ENCODE measurements at regions not wholly inside any gene's neighbourhood (a gene's known extent, or its start where the extent isn't known, plus 50 kb on each side); places are given as distances from the start of the nearest gene placed in this dataset.

- TF ChIP-seq ZNF710 (CRISPR knock-in tag; IDR thresholded peaks at IDR 0.05; ENCODE audit: borderline replicate concordance), result peak; percentile 26; the same call in 1 of the 2 replicates
- peak; percentile 14; the same call in 1 of the 2 replicates for TF ChIP-seq CREM (IDR thresholded peaks at IDR 0.05)
- TF ChIP-seq CREM (CRISPR knock-in tag; IDR thresholded peaks at IDR 0.05), result no peak
- no peak for TF ChIP-seq SMC3 (IDR thresholded peaks at IDR 0.05; ENCODE audit: low read length)
- TF ChIP-seq SMAD3 (CRISPR knock-in tag; IDR thresholded peaks at IDR 0.05), result 0 out of 2 replicates have a peak, but pooled peaks have one; percentile 43
- TF ChIP-seq E2F2 (CRISPR knock-in tag; IDR thresholded peaks at IDR 0.05; ENCODE audit: borderline replicate concordance), result no peak
- TF ChIP-seq ZNF530 (CRISPR knock-in tag; IDR thresholded peaks at IDR 0.05; ENCODE audit: low read depth), result no peak
- no peak for TF ChIP-seq ZNF503 (CRISPR knock-in tag; IDR thresholded peaks at IDR 0.05)
- TF ChIP-seq FOSL2 (CRISPR knock-in tag; IDR thresholded peaks at IDR 0.05), result no peak
- TF ChIP-seq SNAPC4 (CRISPR knock-in tag; IDR thresholded peaks at IDR 0.05), result no peak
- no peak for TF ChIP-seq CEBPG (CRISPR knock-in tag; IDR thresholded peaks at IDR 0.05)
- TF ChIP-seq MEIS2 (CRISPR knock-in tag; IDR thresholded peaks at IDR 0.05), result no peak
- TF ChIP-seq FOXO4 (CRISPR knock-in tag; conservative IDR thresholded peaks at IDR 0.05), result no peak
- TF ChIP-seq JUNB (CRISPR knock-in tag; IDR thresholded peaks at IDR 0.05; ENCODE audit: borderline replicate concordance), result no peak
- no peak for TF ChIP-seq SALL2 (CRISPR knock-in tag; IDR thresholded peaks at IDR 0.05)
- no peak for TF ChIP-seq ZNF703 (CRISPR knock-in tag; IDR thresholded peaks at IDR 0.05; ENCODE audit: borderline replicate concordance)
- TF ChIP-seq TFDP1 (CRISPR knock-in tag; IDR thresholded peaks at IDR 0.05; ENCODE audit: borderline replicate concordance), result no peak
Observed at GRCh38 chr12:107379852-107380567, 286.7 kb upstream of the CRY1 start (continued).
